ENCODE measurements at regions not wholly inside any gene's neighbourhood (a gene's known extent, or its start where the extent isn't known, plus 50 kb on each side); places are given as distances from the start of the nearest gene placed in this dataset.

- intact Hi-C loops (cut with micrococcal nuclease; ENCODE audit: unreplicated experiment) = no loop called here
These were observed 459.6 kb downstream of the KLF12 start for GRCh38 chr13:73674570-73674969.

DNA sequence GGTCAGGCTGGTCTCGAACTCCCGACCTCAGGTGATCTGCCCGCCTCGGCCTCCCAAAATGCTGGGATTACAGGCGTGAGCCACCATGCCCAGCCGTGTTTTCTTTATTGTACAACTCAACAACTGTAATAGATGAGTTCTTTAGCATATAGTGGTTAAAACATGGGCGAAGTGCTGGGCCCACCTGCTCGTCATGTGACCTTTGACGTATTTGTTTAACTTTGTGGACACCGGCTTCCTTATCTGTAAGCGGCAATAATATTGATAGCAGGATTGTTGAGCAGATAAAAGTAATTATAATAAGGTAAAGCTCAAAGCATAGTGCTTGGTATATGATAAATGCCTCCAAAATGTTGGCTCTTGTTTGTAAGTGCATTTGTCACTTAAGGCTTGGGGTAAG is 460.3 kb downstream of the KLF12 start:
- no peaks in the 10 kb centered on the region for H3K4me1 ChIP-seq (ENCODE audit: insufficient read depth, low read length, poor library complexity, severe bottlenecking)
- POLR2A ChIA-PET = no interaction called here
- BruUV-seq (replicated peaks) = no TSS peak

More at GRCh38 chr13:73674570-73674969, 459.6 kb downstream of the KLF12 start:
- TF ChIP-seq, protein P1, sequence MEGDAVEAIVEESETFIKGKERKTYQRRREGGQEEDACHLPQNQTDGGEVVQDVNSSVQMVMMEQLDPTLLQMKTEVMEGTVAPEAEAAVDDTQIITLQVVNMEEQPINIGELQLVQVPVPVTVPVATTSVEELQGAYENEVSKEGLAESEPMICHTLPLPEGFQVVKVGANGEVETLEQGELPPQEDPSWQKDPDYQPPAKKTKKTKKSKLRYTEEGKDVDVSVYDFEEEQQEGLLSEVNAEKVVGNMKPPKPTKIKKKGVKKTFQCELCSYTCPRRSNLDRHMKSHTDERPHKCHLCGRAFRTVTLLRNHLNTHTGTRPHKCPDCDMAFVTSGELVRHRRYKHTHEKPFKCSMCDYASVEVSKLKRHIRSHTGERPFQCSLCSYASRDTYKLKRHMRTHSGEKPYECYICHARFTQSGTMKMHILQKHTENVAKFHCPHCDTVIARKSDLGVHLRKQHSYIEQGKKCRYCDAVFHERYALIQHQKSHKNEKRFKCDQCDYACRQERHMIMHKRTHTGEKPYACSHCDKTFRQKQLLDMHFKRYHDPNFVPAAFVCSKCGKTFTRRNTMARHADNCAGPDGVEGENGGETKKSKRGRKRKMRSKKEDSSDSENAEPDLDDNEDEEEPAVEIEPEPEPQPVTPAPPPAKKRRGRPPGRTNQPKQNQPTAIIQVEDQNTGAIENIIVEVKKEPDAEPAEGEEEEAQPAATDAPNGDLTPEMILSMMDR (conservative IDR thresholded peaks at IDR 0.05; ENCODE audit: low read length) = no peak
- TF ChIP-seq EZH2phosphoT487 (IDR thresholded peaks at IDR 0.05; ENCODE audit: borderline replicate concordance, low read depth, low read length) = no peak
- Histone ChIP-seq H3K79me2 (ENCODE audit: insufficient read depth, low read depth, low read length) (no peaks in the 10 kb centered on the region), H3K36me3 (ENCODE audit: insufficient read depth, low read length) (no peaks in the 10 kb centered on the region), H3K4me1 (ENCODE audit: insufficient read depth, low read length, poor library complexity, severe bottlenecking) (no peaks in the 10 kb centered on the region), H3K4me2 (ENCODE audit: low read length) (no peak overlapping the region), H2AFZ (ENCODE audit: low read length) (no peak overlapping the region), H3K9me2 (ENCODE audit: insufficient read depth, low read length) (no peaks in the 10 kb centered on the region), H4K20me1 (ENCODE audit: insufficient read depth, low read length) (no peaks in the 10 kb centered on the region), H3K27ac (ENCODE audit: low read depth, low read length, poor library complexity, severe bottlenecking) (no peak overlapping the region), H3K4me3 (ENCODE audit: low read depth, low read length, poor library complexity, severe bottlenecking) (no peak overlapping the region), H3K9me3 (ENCODE audit: low read length) (no peaks in the 10 kb centered on the region)
- no TSS peak for BruUV-seq (replicated peaks)
- ChIA-PET POLR2A (no interaction called here), CTCF (ENCODE audit: unreplicated experiment) (no interaction called here)
- no peak for DNase-seq (ENCODE audit: low spot score)

DNA sequence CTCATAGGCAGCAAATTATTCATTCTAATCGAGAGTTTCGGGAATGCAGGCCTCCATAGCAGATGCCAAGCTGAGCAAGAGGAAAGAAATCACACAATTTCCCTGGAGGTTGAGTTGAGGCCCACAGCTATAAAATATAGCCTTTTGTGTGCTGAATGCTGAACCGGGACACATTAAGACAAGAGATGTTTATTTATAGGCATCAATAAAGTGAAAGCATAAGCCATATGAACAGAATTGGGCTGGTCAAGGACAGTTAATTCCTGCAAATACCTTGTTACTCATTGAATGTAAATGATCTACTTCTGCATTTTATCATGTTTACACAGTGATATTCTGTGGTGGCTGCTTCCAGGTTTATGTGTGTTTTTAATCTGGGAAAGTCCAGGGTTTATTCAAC is 461.7 kb downstream of the KLF12 start:
- no peak overlapping the region for H3K4me3 ChIP-seq (ENCODE audit: low read depth, low read length, poor library complexity, severe bottlenecking)
- no peaks in the 10 kb centered on the region for H3K9me2 ChIP-seq (ENCODE audit: insufficient read depth, low read length)
- TF ChIP-seq, protein P1 (conservative IDR thresholded peaks at IDR 0.05; ENCODE audit: low read length) = no peak
- TF ChIP-seq EZH2phosphoT487 (IDR thresholded peaks at IDR 0.05; ENCODE audit: borderline replicate concordance, low read depth, low read length) = no peak
- no peaks in the 10 kb centered on the region for H3K4me1 ChIP-seq (ENCODE audit: insufficient read depth, low read length, poor library complexity, severe bottlenecking)
- ChIA-PET POLR2A (interaction anchor here (0.8 kb wide), 1 partner anchor 9 kb away, joined by 4 read pairs; no protein-coding TSS in a partner anchor), CTCF (ENCODE audit: unreplicated experiment) (no interaction called here)
- no peak overlapping the region for H2AFZ ChIP-seq (ENCODE audit: low read length)
- H3K79me2 ChIP-seq (ENCODE audit: insufficient read depth, low read depth, low read length) = no peaks in the 10 kb centered on the region
- H3K4me2 ChIP-seq (ENCODE audit: low read length) = no peak overlapping the region
- no peak overlapping the region for H3K27ac ChIP-seq (ENCODE audit: low read depth, low read length, poor library complexity, severe bottlenecking)
- no peak for DNase-seq (ENCODE audit: low spot score)
- H4K20me1 ChIP-seq (ENCODE audit: insufficient read depth, low read length) = no peaks in the 10 kb centered on the region
- no peaks in the 10 kb centered on the region for H3K36me3 ChIP-seq (ENCODE audit: insufficient read depth, low read length)
- H3K9me3 ChIP-seq (ENCODE audit: low read length) = no peaks in the 10 kb centered on the region
- intact Hi-C loops (cut with micrococcal nuclease; ENCODE audit: unreplicated experiment) = no loop called here
- BruUV-seq (replicated peaks) = no TSS peak

More for the DNA sequence above, 460.3 kb downstream of the KLF12 start:
- H4K20me1 ChIP-seq (ENCODE audit: insufficient read depth, low read length) = no peaks in the 10 kb centered on the region
- no peak overlapping the region for H3K27ac ChIP-seq (ENCODE audit: low read depth, low read length, poor library complexity, severe bottlenecking)
- H3K36me3 ChIP-seq (ENCODE audit: insufficient read depth, low read length) = no peaks in the 10 kb centered on the region
- no peaks in the 10 kb centered on the region for H3K9me2 ChIP-seq (ENCODE audit: insufficient read depth, low read length)
- H3K4me2 ChIP-seq (ENCODE audit: low read length) = no peak overlapping the region
- TF ChIP-seq, protein P1 (conservative IDR thresholded peaks at IDR 0.05; ENCODE audit: low read length) = no peak
- TF ChIP-seq EZH2phosphoT487 (IDR thresholded peaks at IDR 0.05; ENCODE audit: borderline replicate concordance, low read depth, low read length) = no peak
- intact Hi-C loops (cut with micrococcal nuclease; ENCODE audit: unreplicated experiment) = no loop called here
- no peak overlapping the region for H2AFZ ChIP-seq (ENCODE audit: low read length)
- CTCF ChIA-PET (ENCODE audit: unreplicated experiment) = no interaction called here
- no peaks in the 10 kb centered on the region for H3K79me2 ChIP-seq (ENCODE audit: insufficient read depth, low read depth, low read length)
- no peaks in the 10 kb centered on the region for H3K9me3 ChIP-seq (ENCODE audit: low read length)
- DNase-seq (ENCODE audit: low spot score) = no peak
- H3K4me3 ChIP-seq (ENCODE audit: low read depth, low read length, poor library complexity, severe bottlenecking) = no peak overlapping the region
